ENCODE measurements at regions not wholly inside any gene's neighbourhood (a gene's known extent, or its start where the extent isn't known, plus 50 kb on each side); places are given as distances from the start of the nearest gene placed in this dataset.
"Not testable (repeated sequence)": the region's sequence is repeated elsewhere in the genome, so short reads cannot be mapped to it uniquely, and the experiment has no call there.

GRCh38 chr3:150270883-150271590 lies 137.1 kb upstream of the TSC22D2 start:
- Histone ChIP-seq H3K27me3 (ENCODE audit: control insufficient read depth, insufficient read depth, low read length) (no peaks in the 10 kb centered on the region), H3K4me3 (ENCODE audit: low read length) (no peak overlapping the region), H3K27ac (ENCODE audit: low read length) (no peak overlapping the region), H3K36me3 (ENCODE audit: control insufficient read depth, insufficient read depth, low read length) (no peaks in the 10 kb centered on the region), H3K9me3 (ENCODE audit: control insufficient read depth, insufficient read depth, low read length) (no peaks in the 10 kb centered on the region), H3K4me1 (ENCODE audit: control insufficient read depth, insufficient read depth, low read length) (no peaks in the 10 kb centered on the region)
- DNase-seq (no peak), ATAC-seq (no peak)
- Mint-ChIP-seq H3K4me3 (no peak overlapping the region), H3K36me3 (no peaks in the 10 kb centered on the region), H3K9me3 (no peaks in the 10 kb centered on the region), H3K27me3 (ENCODE audit: low read depth in 2 of 2) (peaks cover 10 to 12% of the 10 kb centered on the region in 2 donors), H3K4me1 (no peaks in the 10 kb centered on the region), H3K27ac (no peak overlapping the region)
- intact Hi-C loops (cut with micrococcal nuclease) = no loop called here
- WGBS (ENCODE audit: insufficient coverage) = 88% methylated on average over 4 of the region's 4 CpGs
- no peak for TF ChIP-seq CTCF (IDR thresholded peaks at IDR 0.05)

GRCh38 chr3:150270444-150270843 lies 137.7 kb upstream of the TSC22D2 start:
- H3K27me3 ChIP-seq (ENCODE audit: control insufficient read depth, insufficient read depth, low read length); H3K27ac ChIP-seq (ENCODE audit: low read length); H3K4me3 Mint-ChIP-seq; H3K4me1 ChIP-seq (ENCODE audit: control insufficient read depth, insufficient read depth, low read length); intact Hi-C loops (cut with micrococcal nuclease); H3K27ac Mint-ChIP-seq; H3K36me3 Mint-ChIP-seq; H3K9me3 ChIP-seq (ENCODE audit: control insufficient read depth, insufficient read depth, low read length); H3K4me3 ChIP-seq (ENCODE audit: low read length); H3K9me3 Mint-ChIP-seq; ATAC-seq; H3K36me3 ChIP-seq (ENCODE audit: control insufficient read depth, insufficient read depth, low read length); H3K4me1 Mint-ChIP-seq; DNase-seq: not testable (repeated sequence)
- WGBS (ENCODE audit: insufficient coverage) = 72% methylated on average over 3 of the region's 3 CpGs
- peaks cover 10 to 15% of the 10 kb centered on the region in 2 donors for H3K27me3 Mint-ChIP-seq (ENCODE audit: low read depth in 2 of 2)

- Mint-ChIP-seq H3K9me3 (no peaks in the 10 kb centered on the region), H3K4me1 (no peaks in the 10 kb centered on the region), H3K36me3 (no peaks in the 10 kb centered on the region), H3K4me3 (no peak overlapping the region), H3K27ac (no peak overlapping the region), H3K27me3 (ENCODE audit: low read depth in 2 of 2) (peaks cover 10 to 15% of the 10 kb centered on the region in 2 donors)
- TF ChIP-seq CTCF (IDR thresholded peaks at IDR 0.05) = no peak
- Histone ChIP-seq H3K4me3 (ENCODE audit: low read length) (no peak overlapping the region), H3K9me3 (ENCODE audit: control insufficient read depth, insufficient read depth, low read length) (no peaks in the 10 kb centered on the region), H3K36me3 (ENCODE audit: control insufficient read depth, insufficient read depth, low read length) (no peaks in the 10 kb centered on the region), H3K27me3 (ENCODE audit: control insufficient read depth, insufficient read depth, low read length) (no peaks in the 10 kb centered on the region), H3K4me1 (ENCODE audit: control insufficient read depth, insufficient read depth, low read length) (no peaks in the 10 kb centered on the region), H3K27ac (ENCODE audit: low read length) (no peak overlapping the region)
- intact Hi-C loops (cut with micrococcal nuclease) = no loop called here
- ATAC-seq (no peak), DNase-seq (no peak)
- WGBS (ENCODE audit: insufficient coverage) = 92% methylated on average over 2 of the region's 3 CpGs
Observed at GRCh38 chr3:150269526-150269925, 138.6 kb upstream of the TSC22D2 start.

DNA sequence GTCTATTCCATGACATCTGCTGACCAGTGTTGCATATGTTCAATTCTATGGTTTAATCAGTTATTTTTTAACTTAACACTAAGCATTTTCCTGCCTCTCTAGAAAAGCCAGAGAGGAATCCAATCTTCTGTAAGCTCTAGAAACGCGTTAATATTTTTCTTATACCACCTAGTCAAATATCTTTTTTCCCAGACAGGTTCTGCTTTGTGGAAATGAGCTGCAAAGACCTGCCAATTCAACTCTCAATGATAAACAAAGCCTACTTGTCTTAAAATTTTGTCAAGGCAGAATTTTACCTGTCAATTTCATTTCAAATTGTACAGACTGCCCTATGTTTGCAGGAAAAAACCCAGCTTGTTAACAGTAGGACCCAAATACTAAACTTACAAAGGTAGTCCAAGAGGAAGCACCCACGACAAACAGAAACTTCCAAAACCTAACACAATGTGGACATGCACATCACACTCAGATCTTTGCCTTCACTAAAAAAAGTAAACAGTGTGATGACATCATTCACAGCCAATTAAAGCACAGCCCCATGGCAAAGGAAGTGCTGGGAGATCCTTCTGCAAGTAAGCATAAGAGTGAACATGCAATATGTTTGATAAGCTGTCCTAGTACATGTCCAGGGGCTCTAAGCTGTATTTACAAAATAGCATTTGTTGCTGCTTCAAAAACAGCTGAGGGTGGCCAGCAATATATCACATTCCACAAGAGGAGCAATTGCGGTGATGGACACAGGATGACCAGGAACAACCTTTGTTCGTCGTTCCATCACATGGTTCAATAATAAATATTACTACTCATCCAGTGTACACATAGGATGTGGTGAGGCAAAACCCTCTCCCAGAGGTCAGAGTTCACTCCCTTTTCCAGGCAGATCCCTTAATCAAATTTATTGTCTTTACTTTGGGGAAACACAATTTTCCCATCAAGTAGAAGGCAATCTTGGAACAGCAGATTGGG lies 139.4 kb upstream of the TSC22D2 start:
- WGBS (ENCODE audit: insufficient coverage) = 92% methylated on average over 6 of the region's 6 CpGs
- Mint-ChIP-seq H3K27me3 (ENCODE audit: low read depth in 2 of 2) (peaks cover 9 to 21% of the 10 kb centered on the region in 2 donors), H3K27ac (no peak overlapping the region), H3K36me3 (no peaks in the 10 kb centered on the region), H3K4me3 (no peak overlapping the region), H3K9me3 (no peaks in the 10 kb centered on the region), H3K4me1 (no peaks in the 10 kb centered on the region)
- Histone ChIP-seq H3K36me3 (ENCODE audit: control insufficient read depth, insufficient read depth, low read length) (no peaks in the 10 kb centered on the region), H3K27me3 (ENCODE audit: control insufficient read depth, insufficient read depth, low read length) (peaks cover 3% of the 10 kb centered on the region), H3K9me3 (ENCODE audit: control insufficient read depth, insufficient read depth, low read length) (no peaks in the 10 kb centered on the region), H3K4me1 (ENCODE audit: control insufficient read depth, insufficient read depth, low read length) (no peaks in the 10 kb centered on the region), H3K4me3 (ENCODE audit: low read length) (no peak overlapping the region), H3K27ac (ENCODE audit: low read length) (no peak overlapping the region)
- DNase-seq (no peak), ATAC-seq (no peak)
- no peak for TF ChIP-seq CTCF (IDR thresholded peaks at IDR 0.05)
- intact Hi-C loops (cut with micrococcal nuclease) = no loop called here

Data from natural killer cell (primary cell).